Naive thymus-derived CD4-positive, alpha-beta T cell (primary cell): ENCODE measurements at regions not wholly inside any gene's neighbourhood (a gene's known extent, or its start where the extent isn't known, plus 50 kb on each side); places are given as distances from the start of the nearest gene placed in this dataset.

Experiments used
- ATAC-seq: fragments of 150-1000 bp; cut with Tn5 transposase; 2 replicates; pipeline ENCODE4 v1.10.0; 2021; ENCODE audit warnings: mild to moderate bottlenecking, moderate library complexity
- CTCF ChIA-PET: fragments of 350-600 bp; sonication (Branson Sonifier 250); formaldehyde crosslinking; loops from one replicate; lab custom pipeline; 2021; ENCODE audit warnings: antibody characterized with exemption; lab: Charles Lee
- POLR2A ChIA-PET: fragments of 350-600 bp; sonication (Branson Sonifier 250); formaldehyde crosslinking; loops from one replicate; lab custom pipeline; 2021; ENCODE audit warnings: antibody characterized with exemption, inconsistent platforms; lab: Charles Lee
- DNase-seq, 9 donors: peaks; one replicate each; pipeline versions ENCODE4 v3.0.0 to v3.0.0-alpha.2; 2020 to 2022; ENCODE audit warnings: mixed read lengths in 1 of 9
- H3K27ac ChIP-seq: one replicate; pipeline ENCODE4 v1.7.0; 2013; ENCODE audit warnings: mild to moderate bottlenecking, low read depth, low read length, moderate library complexity
- H3K27me3 ChIP-seq, 2 donors: one replicate each; pipeline ENCODE4 v1.7.0; 2013; ENCODE audit warnings: low read length in 2 of 2, mild to moderate bottlenecking in 2 of 2, moderate library complexity in 2 of 2; ENCODE audit not compliant: control insufficient read depth in 2 of 2, insufficient read depth in 2 of 2
- H3K36me3 ChIP-seq, 3 experiments: 1 replicate in 2 of 3; 2 replicates in 1 of 3; pipeline ENCODE4 v1.7.0; 2013; ENCODE audit warnings: low read length in 3 of 3, mild to moderate bottlenecking in 3 of 3, moderate library complexity in 1 of 3; ENCODE audit not compliant: insufficient read depth in 3 of 3, control insufficient read depth in 2 of 3
- H3K4me1 ChIP-seq, 2 donors: one replicate each; pipeline ENCODE4 v1.7.0; 2013; ENCODE audit warnings: low read length in 2 of 2, mild to moderate bottlenecking in 2 of 2, moderate library complexity in 1 of 2; ENCODE audit not compliant: control insufficient read depth in 2 of 2, insufficient read depth in 2 of 2
- H3K4me3 ChIP-seq: 2 replicates; pipeline ENCODE4 v1.7.0; 2013; ENCODE audit warnings: mild to moderate bottlenecking, low read length
- H3K9me3 ChIP-seq, 3 experiments: 1 replicate in 2 of 3; 2 replicates in 1 of 3; pipeline ENCODE4 v1.7.0; 2013; ENCODE audit warnings: low read length in 3 of 3; ENCODE audit not compliant: control insufficient read depth in 2 of 3
- H3K27ac Mint-ChIP-seq, 9 donors: one replicate each; pipeline ENCODE4 v1.8.0; 2020 to 2022; ENCODE audit warnings: mixed read lengths in 9 of 9, mild to moderate bottlenecking in 8 of 9, moderate library complexity in 5 of 9, inconsistent platforms in 2 of 9
- H3K27me3 Mint-ChIP-seq, 5 donors: one replicate each; pipeline ENCODE4 v1.8.0; 2021 to 2022; ENCODE audit warnings: mixed read lengths in 5 of 5, mild to moderate bottlenecking in 1 of 5
- H3K36me3 Mint-ChIP-seq, 5 donors: one replicate each; pipeline ENCODE4 v1.8.0; 2020 to 2022; ENCODE audit warnings: mixed read lengths in 5 of 5, mild to moderate bottlenecking in 3 of 5, inconsistent platforms in 1 of 5
- H3K4me1 Mint-ChIP-seq, 7 donors: one replicate each; pipeline ENCODE4 v1.8.0; 2020 to 2022; ENCODE audit warnings: mixed read lengths in 7 of 7, mild to moderate bottlenecking in 3 of 7, inconsistent platforms in 1 of 7
- H3K4me3 Mint-ChIP-seq, 10 donors: one replicate each; pipeline ENCODE4 v1.8.0; 2020 to 2022; ENCODE audit warnings: mild to moderate bottlenecking in 10 of 10, mixed read lengths in 10 of 10, moderate library complexity in 6 of 10, inconsistent platforms in 2 of 10
- H3K9me3 Mint-ChIP-seq, 11 donors: one replicate each; pipeline ENCODE4 v1.8.0; 2020 to 2022; ENCODE audit warnings: mixed read lengths in 11 of 11, mild to moderate bottlenecking in 4 of 11, inconsistent platforms in 1 of 11, moderate library complexity in 1 of 11
- intact Hi-C, 2 donors: fragments of 100-400 bp; cut with micrococcal nuclease; formaldehyde crosslinking; loops; one replicate each; pipeline ENCODE4 v1.15.1; 2023

- Mint-ChIP-seq H3K36me3 (no peaks in the 10 kb centered on the region), H3K9me3 (peaks cover 0 to 8% (median 1%) of the 10 kb centered on the region in 11 donors), H3K27ac (no peak overlapping the region), H3K4me1 (no peaks in the 10 kb centered on the region), H3K27me3 (peaks cover 0 to 4% (median 0%) of the 10 kb centered on the region in 5 donors), H3K4me3 (no peak overlapping the region)
- H3K27ac ChIP-seq, result no peak overlapping the region
- ATAC-seq, result no peak
- ChIA-PET CTCF (no interaction called here), POLR2A (no interaction called here)
- H3K36me3 ChIP-seq, result no peaks in the 10 kb centered on the region
- no peak for DNase-seq
- H3K4me1 ChIP-seq, result no peaks in the 10 kb centered on the region
- no peak overlapping the region for H3K4me3 ChIP-seq
- no peaks in the 10 kb centered on the region for H3K9me3 ChIP-seq
- intact Hi-C loops, result no loop called here
- no peaks in the 10 kb centered on the region for H3K27me3 ChIP-seq
Observed at GRCh38 chr5:114782869-114783268, 386.8 kb downstream of the TRIM36 start.

- no peak overlapping the region for H3K4me3 Mint-ChIP-seq
- POLR2A ChIA-PET, result no interaction called here
- DNase-seq, result no peak
- ATAC-seq, result no peak
- H3K4me1 ChIP-seq, result no peaks in the 10 kb centered on the region
- CTCF ChIA-PET, result no interaction called here
- no peak overlapping the region for H3K4me3 ChIP-seq
- H3K4me1 Mint-ChIP-seq, result no peaks in the 10 kb centered on the region
- intact Hi-C loops, result no loop called here
- no peaks in the 10 kb centered on the region for H3K36me3 ChIP-seq
- no peak overlapping the region for H3K27ac ChIP-seq
- H3K27me3 ChIP-seq, result no peaks in the 10 kb centered on the region
- no peaks in the 10 kb centered on the region for H3K9me3 ChIP-seq
- no peak overlapping the region for H3K27ac Mint-ChIP-seq
- H3K36me3 Mint-ChIP-seq, result no peaks in the 10 kb centered on the region
- peaks cover 0 to 4% (median 0%) of the 10 kb centered on the region in 5 donors for H3K27me3 Mint-ChIP-seq
- H3K9me3 Mint-ChIP-seq, result peaks cover 0 to 8% (median 1%) of the 10 kb centered on the region in 11 donors
Observed at GRCh38 chr5:114782177-114782576, 387.5 kb downstream of the TRIM36 start.

- CTCF ChIA-PET, result no interaction called here
- H3K36me3 Mint-ChIP-seq, result no peaks in the 10 kb centered on the region
- H3K4me3 ChIP-seq, result no peak overlapping the region
Observed at GRCh38 chr5:114780290-114780689, 389.4 kb downstream of the TRIM36 start.

GRCh38 chr5:114744406-114744805 lies 382.5 kb downstream of the KCNN2 start:
- Histone ChIP-seq H3K27ac (no peak overlapping the region), H3K4me3 (no peak overlapping the region), H3K4me1 (no peaks in the 10 kb centered on the region), H3K27me3 (no peaks in the 10 kb centered on the region), H3K36me3 (no peaks in the 10 kb centered on the region), H3K9me3 (no peaks in the 10 kb centered on the region)
- DNase-seq, result no peak
- peaks cover 0 to 23% (median 4%) of the 10 kb centered on the region in 11 donors for H3K9me3 Mint-ChIP-seq
- no peaks in the 10 kb centered on the region for H3K36me3 Mint-ChIP-seq
- H3K27ac Mint-ChIP-seq, result no peak overlapping the region
- CTCF ChIA-PET, result no interaction called here
- H3K4me1 Mint-ChIP-seq, result no peaks in the 10 kb centered on the region
- intact Hi-C loops, result no loop called here
- peaks cover 0 to 3% (median 0%) of the 10 kb centered on the region in 5 donors for H3K27me3 Mint-ChIP-seq
- POLR2A ChIA-PET, result no interaction called here
- no peak overlapping the region for H3K4me3 Mint-ChIP-seq
- ATAC-seq, result no peak

More at GRCh38 chr5:114780290-114780689, 389.4 kb downstream of the TRIM36 start:
- Mint-ChIP-seq H3K27ac (no peak overlapping the region), H3K4me1 (no peaks in the 10 kb centered on the region), H3K27me3 (no peaks in the 10 kb centered on the region), H3K4me3 (no peak overlapping the region), H3K9me3 (peaks cover 0 to 5% (median 0%) of the 10 kb centered on the region in 11 donors)
- Histone ChIP-seq H3K9me3 (no peaks in the 10 kb centered on the region), H3K4me1 (no peaks in the 10 kb centered on the region), H3K27me3 (no peaks in the 10 kb centered on the region), H3K36me3 (no peaks in the 10 kb centered on the region), H3K27ac (no peak overlapping the region)
- POLR2A ChIA-PET, result no interaction called here
- DNase-seq (no peak), ATAC-seq (no peak)
- intact Hi-C loops, result no loop called here

- DNase-seq (no peak), ATAC-seq (no peak)
- Mint-ChIP-seq H3K4me1 (no peaks in the 10 kb centered on the region), H3K27me3 (no peaks in the 10 kb centered on the region), H3K4me3 (no peak overlapping the region), H3K9me3 (peaks cover 0 to 20% (median 4%) of the 10 kb centered on the region in 11 donors), H3K36me3 (no peaks in the 10 kb centered on the region), H3K27ac (no peak overlapping the region)
- POLR2A ChIA-PET, result no interaction called here
- no peaks in the 10 kb centered on the region for H3K27me3 ChIP-seq
- no peaks in the 10 kb centered on the region for H3K36me3 ChIP-seq
- no peaks in the 10 kb centered on the region for H3K4me1 ChIP-seq
- intact Hi-C loops, result no loop called here
- no peak overlapping the region for H3K27ac ChIP-seq
- no peak overlapping the region for H3K4me3 ChIP-seq
- CTCF ChIA-PET, result no interaction called here
- H3K9me3 ChIP-seq, result no peaks in the 10 kb centered on the region
Observed at GRCh38 chr5:114734238-114734637, 372.4 kb downstream of the KCNN2 start.

GRCh38 chr5:114729986-114730385 lies 368.1 kb downstream of the KCNN2 start:
- no peaks in the 10 kb centered on the region for H3K4me1 ChIP-seq
- H3K27ac ChIP-seq, result no peak overlapping the region
- Mint-ChIP-seq H3K4me3 (no peak overlapping the region), H3K4me1 (no peaks in the 10 kb centered on the region), H3K27ac (no peak overlapping the region), H3K9me3 (peaks cover 0 to 27% (median 4%) of the 10 kb centered on the region in 11 donors), H3K27me3 (peaks cover 0 to 5% (median 0%) of the 10 kb centered on the region in 5 donors), H3K36me3 (no peaks in the 10 kb centered on the region)
- ChIA-PET CTCF (no interaction called here), POLR2A (no interaction called here)
- intact Hi-C loops, result no loop called here
- ATAC-seq (no peak), DNase-seq (no peak)
- H3K9me3 ChIP-seq, result no peaks in the 10 kb centered on the region
- H3K4me3 ChIP-seq, result no peak overlapping the region
- no peaks in the 10 kb centered on the region for H3K27me3 ChIP-seq
- no peaks in the 10 kb centered on the region for H3K36me3 ChIP-seq

GRCh38 chr5:114727358-114727757 lies 365.5 kb downstream of the KCNN2 start:
- H3K36me3 Mint-ChIP-seq, result no peaks in the 10 kb centered on the region
- peaks cover 0 to 31% (median 8%) of the 10 kb centered on the region in 11 donors for H3K9me3 Mint-ChIP-seq
- H3K4me1 ChIP-seq, result no peaks in the 10 kb centered on the region
- H3K27me3 Mint-ChIP-seq, result peaks cover 0 to 5% (median 0%) of the 10 kb centered on the region in 5 donors
- no peak overlapping the region for H3K4me3 ChIP-seq
- no peak overlapping the region for H3K27ac Mint-ChIP-seq
- CTCF ChIA-PET, result no interaction called here
- H3K4me3 Mint-ChIP-seq, result no peak overlapping the region
- intact Hi-C loops, result no loop called here
- H3K27ac ChIP-seq, result no peak overlapping the region
- DNase-seq (no peak), ATAC-seq (no peak)
- no peaks in the 10 kb centered on the region for H3K4me1 Mint-ChIP-seq
- POLR2A ChIA-PET, result no interaction called here
- H3K36me3 ChIP-seq, result no peaks in the 10 kb centered on the region
- no peaks in the 10 kb centered on the region for H3K9me3 ChIP-seq
- no peaks in the 10 kb centered on the region for H3K27me3 ChIP-seq
